ENCODE measurements at regions not wholly inside any gene's neighbourhood (a gene's known extent, or its start where the extent isn't known, plus 50 kb on each side); places are given as distances from the start of the nearest gene placed in this dataset.

GRCh38 chr4:27267339-27267969 lies 406.8 kb downstream of the STIM2 start:
- Histone ChIP-seq H3K36me3 (ENCODE audit: low read depth) (no peaks in the 10 kb centered on the region), H2AFZ (no peak overlapping the region), H3K79me2 (ENCODE audit: low read depth) (no peaks in the 10 kb centered on the region), H3K27ac (no peak overlapping the region), H3F3A (ENCODE audit: insufficient read depth, low read depth) (no peaks in the 10 kb centered on the region), H3K9me2 (ENCODE audit: insufficient read depth) (no peaks in the 10 kb centered on the region), H4K20me1 (ENCODE audit: insufficient read depth) (no peaks in the 10 kb centered on the region), H3K4me3 (no peak overlapping the region), H3K9me3 (ENCODE audit: insufficient read depth, low read depth) (no peaks in the 10 kb centered on the region), H3K27me3 (ENCODE audit: insufficient read depth, low read depth) (no peaks in the 10 kb centered on the region), H3K4me2 (no peak overlapping the region), H3K4me1 (replicated peaks; ENCODE audit: insufficient read depth) (no peaks in the 10 kb centered on the region)
- CTCF ChIA-PET, result no interaction called here
- TF ChIP-seq EZH2 (IDR thresholded peaks at IDR 0.05; ENCODE audit: low read depth) (no peak), CTCF (conservative IDR thresholded peaks at IDR 0.05) (no peak)
- POLR2A ChIA-PET (ENCODE audit: unreplicated experiment), result no interaction called here
- no TSS peak for BruUV-seq (replicated peaks)
- intact Hi-C loops (cut with micrococcal nuclease; ENCODE audit: unreplicated experiment), result no loop called here
- no peak for DNase-seq

- Histone ChIP-seq H3K79me2 (ENCODE audit: low read depth) (no peaks in the 10 kb centered on the region), H3K4me1 (replicated peaks; ENCODE audit: insufficient read depth) (no peaks in the 10 kb centered on the region), H3F3A (ENCODE audit: insufficient read depth, low read depth) (no peaks in the 10 kb centered on the region), H3K27ac (no peak overlapping the region), H4K20me1 (ENCODE audit: insufficient read depth) (no peaks in the 10 kb centered on the region), H3K27me3 (ENCODE audit: insufficient read depth, low read depth) (no peaks in the 10 kb centered on the region), H3K4me3 (no peak overlapping the region), H3K9me2 (ENCODE audit: insufficient read depth) (no peaks in the 10 kb centered on the region), H3K9me3 (ENCODE audit: insufficient read depth, low read depth) (no peaks in the 10 kb centered on the region), H3K4me2 (no peak overlapping the region), H3K36me3 (ENCODE audit: low read depth) (no peaks in the 10 kb centered on the region), H2AFZ (no peak overlapping the region)
- POLR2A ChIA-PET (ENCODE audit: unreplicated experiment), result no interaction called here
- TF ChIP-seq CTCF (conservative IDR thresholded peaks at IDR 0.05) (no peak), EZH2 (IDR thresholded peaks at IDR 0.05; ENCODE audit: low read depth) (no peak)
- intact Hi-C loops (cut with micrococcal nuclease; ENCODE audit: unreplicated experiment), result no loop called here
- CTCF ChIA-PET, result no interaction called here
- DNase-seq, result no peak
- BruUV-seq (replicated peaks), result no TSS peak
Observed at GRCh38 chr4:27267970-27268355, 407.3 kb downstream of the STIM2 start.

GRCh38 chr4:27270435-27270834 lies 409.8 kb downstream of the STIM2 start:
- POLR2A ChIA-PET (ENCODE audit: unreplicated experiment), result no interaction called here
- H3K27me3 ChIP-seq (ENCODE audit: insufficient read depth, low read depth), result no peaks in the 10 kb centered on the region
- no TSS peak for BruUV-seq (replicated peaks)

More at GRCh38 chr4:27270435-27270834, 409.8 kb downstream of the STIM2 start:
- Histone ChIP-seq H2AFZ (no peak overlapping the region), H3F3A (ENCODE audit: insufficient read depth, low read depth) (no peaks in the 10 kb centered on the region), H3K27ac (no peak overlapping the region), H3K36me3 (ENCODE audit: low read depth) (no peaks in the 10 kb centered on the region), H3K9me2 (ENCODE audit: insufficient read depth) (no peaks in the 10 kb centered on the region), H3K4me3 (no peak overlapping the region), H3K4me2 (no peak overlapping the region), H3K79me2 (ENCODE audit: low read depth) (no peaks in the 10 kb centered on the region), H3K4me1 (replicated peaks; ENCODE audit: insufficient read depth) (no peaks in the 10 kb centered on the region), H3K9me3 (ENCODE audit: insufficient read depth, low read depth) (no peaks in the 10 kb centered on the region), H4K20me1 (ENCODE audit: insufficient read depth) (no peaks in the 10 kb centered on the region)
- DNase-seq, result no peak
- intact Hi-C loops (cut with micrococcal nuclease; ENCODE audit: unreplicated experiment), result no loop called here
- TF ChIP-seq EZH2 (IDR thresholded peaks at IDR 0.05; ENCODE audit: low read depth), result no peak
- no peak for TF ChIP-seq CTCF (conservative IDR thresholded peaks at IDR 0.05)
- CTCF ChIA-PET, result no interaction called here
